Left ventricle myocardium superior (tissue), 1 donor: ENCODE measurements at regions not wholly inside any gene's neighbourhood (a gene's known extent, or its start where the extent isn't known, plus 50 kb on each side); places are given as distances from the start of the nearest gene placed in this dataset.
"Not testable (repeated sequence)": the region's sequence is repeated elsewhere in the genome, so short reads cannot be mapped to it uniquely, and the experiment has no call there.

ENCODE experiments used
- ATAC-seq: fragments of 200-7000 bp; cut with Tn5 transposase; one replicate; pipeline ENCODE4 v1.9.1; 2020; ENCODE audit warnings: mild to moderate bottlenecking, moderate library complexity
- DNase-seq: peaks from one replicate; pipeline ENCODE4 v3.0.0-alpha.2; 2020
- intact Hi-C: fragments of 100-400 bp; cut with micrococcal nuclease; formaldehyde crosslinking; loops from one replicate; pipeline ENCODE4 v1.11.0; 2022
- donor health status: DM: no; HTN: yes; CAD: no; lungs with severe emphysema.

DNA sequence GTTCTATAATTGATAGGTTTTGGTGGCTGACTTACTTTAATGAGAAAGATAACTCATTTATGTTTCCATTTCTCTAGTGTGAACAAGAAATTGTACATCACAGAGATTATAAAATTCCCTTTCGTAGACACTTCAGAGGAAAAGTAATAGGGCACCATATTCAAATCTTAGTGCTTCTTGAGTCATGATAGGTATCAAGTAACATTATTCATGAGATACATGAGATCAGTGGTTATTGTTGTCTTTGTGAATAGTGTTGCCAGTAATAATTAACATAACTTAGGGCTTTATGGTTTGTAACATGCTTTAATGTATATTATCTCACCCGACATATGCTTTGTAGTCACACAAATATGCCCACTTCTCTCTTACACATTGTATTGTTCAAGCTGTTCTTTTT, 73.7 kb upstream of the IL15 start:
- intact Hi-C loops: no loop called here
- ATAC-seq (no peak), DNase-seq (no peak)

DNA sequence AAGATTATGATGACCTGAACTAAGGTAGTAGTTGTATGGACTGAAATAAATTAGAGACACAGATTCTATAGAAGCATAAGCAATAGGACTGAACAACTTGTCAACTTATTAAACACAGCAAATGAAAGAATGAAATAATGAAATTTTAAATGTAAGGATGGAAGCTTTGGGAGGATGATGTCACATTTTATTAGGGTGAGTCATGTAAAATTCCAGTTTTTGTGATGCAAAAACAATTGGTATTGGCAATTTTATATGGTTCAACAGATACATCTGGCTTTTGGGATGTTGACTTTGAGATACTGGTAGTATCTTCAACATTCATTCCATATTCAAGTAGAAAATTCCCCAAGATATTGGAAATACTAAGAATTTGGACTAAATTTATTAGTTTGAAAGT, 72.7 kb upstream of the IL15 start:
- intact Hi-C loops: no loop called here
- ATAC-seq: no peak

DNA sequence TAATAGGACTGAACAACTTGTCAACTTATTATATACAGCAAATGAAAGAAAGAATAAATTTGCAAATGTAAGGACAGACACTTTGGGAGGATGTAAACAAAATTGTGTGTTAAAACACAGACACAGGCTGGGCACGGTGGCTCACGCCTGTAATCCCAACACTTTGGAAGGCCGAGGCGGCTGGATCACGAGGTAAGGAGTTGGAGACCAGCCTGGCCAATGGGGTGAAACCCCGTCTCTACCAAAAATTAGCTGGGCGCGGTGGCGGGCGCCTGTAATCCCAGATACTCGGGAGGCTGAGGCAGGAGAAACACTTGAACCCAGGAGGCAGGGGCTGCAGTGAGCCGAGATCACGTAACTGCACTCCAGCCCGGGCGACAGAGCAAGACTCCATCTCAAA, 71.4 kb upstream of the IL15 start:
- ATAC-seq, intact Hi-C loops, DNase-seq: not testable (repeated sequence)

More for the DNA sequence above, 72.7 kb upstream of the IL15 start:
- DNase-seq: no peak

DNA sequence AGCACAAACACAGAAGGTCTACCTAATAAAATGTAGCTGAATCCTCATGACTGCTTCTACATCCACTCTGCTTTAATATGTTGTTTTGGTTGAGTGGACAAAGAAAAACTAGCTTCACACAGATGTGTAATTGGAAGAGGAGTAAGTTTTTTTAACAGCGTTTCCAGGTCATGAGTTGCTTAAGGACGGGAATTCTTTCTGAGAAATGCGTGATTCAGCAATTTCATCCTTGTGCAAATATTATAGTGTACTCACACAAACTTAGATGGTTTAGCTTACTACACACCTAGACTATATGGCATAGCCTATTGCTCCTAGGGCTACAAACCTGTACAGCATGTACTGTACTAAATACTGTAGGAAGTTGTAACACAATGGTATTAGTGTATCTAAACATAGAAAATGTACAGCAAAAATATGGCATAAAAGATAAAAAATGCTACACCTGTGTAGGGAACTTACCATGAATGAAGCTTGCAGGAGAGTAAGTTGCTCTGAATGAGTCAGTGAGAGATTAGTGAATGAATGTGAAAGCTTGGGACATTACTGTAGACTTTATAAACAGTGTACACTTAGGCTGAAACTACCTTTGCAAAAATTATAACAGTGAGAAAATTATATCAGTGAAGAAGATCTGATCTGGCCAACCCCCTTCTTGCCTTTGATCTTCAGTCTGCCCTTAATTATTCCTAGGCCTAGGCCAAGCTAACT, 70.8 kb upstream of the IL15 start:
- intact Hi-C loops: no loop called here
- ATAC-seq (no peak), DNase-seq (no peak)

DNA sequence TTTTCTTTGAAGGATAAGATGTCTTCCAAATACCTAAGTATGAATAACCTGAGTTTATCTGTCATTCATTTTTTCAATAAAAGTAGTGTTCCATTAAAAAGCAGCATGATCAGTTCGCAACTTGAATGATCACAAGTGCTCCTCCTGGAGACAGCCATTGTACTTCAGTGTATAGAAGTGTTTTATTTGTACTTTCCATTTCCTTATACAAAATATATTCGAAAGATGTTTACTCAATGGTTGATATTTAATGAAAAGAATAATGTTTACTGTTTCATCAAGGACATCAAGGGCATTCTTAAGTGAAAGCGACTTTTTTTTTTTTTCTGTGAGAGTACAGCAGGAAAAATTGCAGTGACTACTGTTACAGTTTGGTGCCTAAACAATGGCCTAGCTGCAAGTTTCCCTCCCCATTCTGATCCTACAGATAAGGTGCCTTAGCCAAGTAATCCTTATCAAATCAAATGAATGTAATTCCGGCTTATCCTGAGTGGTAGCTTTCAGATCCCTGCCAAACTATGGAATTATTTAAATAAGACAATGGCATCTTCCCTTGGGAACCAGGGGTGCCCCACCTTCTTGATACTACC, 69.0 kb upstream of the IL15 start:
- intact Hi-C loops: no loop called here
- DNase-seq: no peak
- ATAC-seq: no peak

DNA sequence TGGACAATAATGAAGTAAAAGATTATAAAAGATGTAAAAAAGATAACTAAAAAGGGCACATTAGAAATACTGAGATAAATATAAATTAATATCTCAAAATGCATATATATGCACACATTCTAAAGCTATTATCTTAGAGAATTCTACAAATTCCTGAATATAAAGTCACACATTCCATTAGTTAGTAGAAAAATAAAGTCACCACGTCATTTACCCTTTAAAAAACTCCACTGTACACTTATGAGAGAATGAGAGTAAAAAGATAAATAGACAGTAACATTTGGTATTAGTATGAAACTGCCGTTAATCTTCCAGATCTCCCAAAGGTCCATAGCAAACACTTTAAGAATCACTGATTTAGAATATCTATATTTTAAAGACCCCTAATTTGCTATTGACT, 67.2 kb upstream of the IL15 start:
- ATAC-seq (no peak), DNase-seq (no peak)
- intact Hi-C loops: no loop called here

DNA sequence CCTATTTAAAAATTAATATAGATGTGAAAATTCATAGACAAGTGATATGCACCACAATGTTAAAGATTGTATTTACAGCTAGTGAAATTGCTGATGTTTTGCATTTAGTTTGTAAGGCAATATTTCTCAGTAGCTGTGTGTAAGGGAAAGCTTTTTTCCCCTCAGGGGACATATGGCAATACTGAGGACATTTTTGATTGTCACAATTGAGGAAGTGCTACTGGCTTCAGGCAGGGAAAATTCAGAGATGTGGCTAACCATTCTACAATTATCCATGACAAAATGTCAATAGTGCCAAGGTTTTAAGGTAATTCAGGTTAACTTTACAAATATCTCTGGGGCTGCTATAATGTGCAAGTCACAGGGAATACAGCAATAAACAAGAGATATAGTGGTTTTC, 66.1 kb upstream of the IL15 start:
- no peak for DNase-seq
- intact Hi-C loops: no loop called here
- ATAC-seq: no peak

DNA sequence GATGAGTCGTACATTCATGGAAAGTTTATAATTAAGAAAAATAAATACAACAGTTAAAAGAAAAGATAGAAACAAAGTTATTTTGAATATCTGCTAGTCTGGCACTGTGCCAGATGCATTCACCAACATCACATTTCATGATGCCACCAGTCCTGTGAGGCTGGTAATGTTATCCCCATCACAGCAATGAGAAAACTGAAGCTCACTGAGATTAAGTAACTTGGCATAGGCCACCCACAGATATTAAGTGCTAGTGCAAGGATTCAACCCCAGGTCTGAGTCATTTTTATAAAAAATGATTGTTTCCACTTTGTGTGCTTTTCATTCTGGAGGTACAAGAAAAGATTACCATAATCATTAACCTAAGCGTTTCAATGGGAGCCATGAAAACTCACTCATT, 65.0 kb upstream of the IL15 start:
- ATAC-seq (no peak), DNase-seq (no peak)
- intact Hi-C loops: no loop called here

DNA sequence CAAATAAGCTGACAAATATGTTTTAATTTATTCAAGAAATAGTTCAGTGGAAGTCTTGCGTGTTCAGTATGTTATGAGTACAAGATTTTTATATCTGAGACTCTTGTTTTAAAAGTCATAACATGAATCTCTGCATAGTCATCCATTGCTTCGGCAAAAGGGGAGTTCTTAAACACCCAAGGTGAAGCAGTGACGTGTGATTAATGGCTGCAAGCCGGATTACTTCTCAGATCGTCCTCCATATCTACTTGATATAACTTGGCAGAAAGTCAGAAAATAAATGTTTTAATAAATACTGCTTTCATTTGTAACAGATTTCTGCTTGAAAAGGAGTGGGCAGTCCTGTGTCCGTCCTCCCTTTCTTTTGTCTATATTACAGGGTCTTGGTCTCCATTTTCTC, 64.6 kb upstream of the IL15 start:
- intact Hi-C loops: no loop called here
- no peak for ATAC-seq
- DNase-seq: no peak

DNA sequence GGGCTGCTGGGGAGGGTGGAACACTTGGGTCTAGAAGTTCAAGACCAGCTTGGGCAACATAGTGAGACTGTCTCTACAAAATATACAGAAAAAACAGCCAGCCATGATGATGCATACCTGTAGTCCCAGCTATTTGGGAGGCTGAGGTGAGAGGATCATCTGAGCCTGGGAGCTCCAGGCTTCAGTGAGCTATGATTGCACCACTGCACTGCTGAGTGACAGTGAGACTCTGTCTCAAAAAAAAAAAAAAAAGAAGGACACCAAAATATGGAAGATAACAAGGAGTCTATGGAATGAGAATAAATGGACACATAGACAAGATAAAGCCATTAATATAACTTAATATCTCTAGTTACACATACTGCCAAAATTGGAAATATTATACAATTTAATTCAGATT, 62.7 kb upstream of the IL15 start:
- ATAC-seq (no peak), DNase-seq (no peak)
- intact Hi-C loops: no loop called here

DNA sequence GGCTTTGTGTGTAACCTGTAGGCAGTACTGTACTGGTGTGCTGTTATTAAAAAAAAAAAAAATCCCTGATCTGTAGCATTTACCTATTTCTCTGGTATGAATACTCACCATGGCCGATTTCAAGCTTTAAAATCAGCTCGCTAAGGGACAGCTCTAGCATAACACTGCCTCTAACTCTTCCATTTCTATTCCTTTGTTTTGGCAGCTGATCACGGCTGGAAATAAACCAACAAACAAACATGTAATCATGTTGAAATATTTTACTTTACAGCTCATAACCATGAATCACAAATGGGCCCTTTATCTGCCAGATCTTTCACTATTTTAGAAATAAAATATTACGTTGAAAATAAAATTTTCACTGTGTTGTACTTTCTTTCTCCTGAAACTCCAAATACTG, 60.5 kb upstream of the IL15 start:
- no peak for ATAC-seq
- DNase-seq: no peak
- intact Hi-C loops: no loop called here

DNA sequence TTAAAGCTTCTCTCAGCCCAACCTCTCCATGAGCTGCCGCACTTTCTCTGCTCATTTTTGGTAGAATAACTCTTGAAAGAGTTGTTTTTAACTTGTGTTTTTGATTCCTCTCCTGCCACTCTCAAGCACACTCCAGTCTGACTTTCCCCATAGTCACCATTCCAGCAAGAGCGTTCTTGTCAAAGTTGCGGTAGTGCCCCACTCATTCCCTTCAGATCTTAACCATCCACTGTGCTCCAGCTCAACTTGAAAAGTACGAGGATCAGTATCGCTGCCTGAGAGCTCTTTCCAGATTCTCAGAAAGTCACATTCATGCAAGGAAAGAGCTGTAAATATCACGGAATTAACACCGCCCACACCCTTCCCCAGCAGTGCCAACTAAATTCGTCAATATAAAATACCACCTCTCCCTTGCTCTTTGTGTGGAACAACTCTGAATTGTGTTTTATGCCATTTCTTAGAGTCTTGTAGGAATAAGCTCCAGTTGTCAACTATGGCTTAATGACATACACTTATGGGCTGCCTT, 59.7 kb upstream of the IL15 start:
- intact Hi-C loops: no loop called here
- no peak for DNase-seq

DNA sequence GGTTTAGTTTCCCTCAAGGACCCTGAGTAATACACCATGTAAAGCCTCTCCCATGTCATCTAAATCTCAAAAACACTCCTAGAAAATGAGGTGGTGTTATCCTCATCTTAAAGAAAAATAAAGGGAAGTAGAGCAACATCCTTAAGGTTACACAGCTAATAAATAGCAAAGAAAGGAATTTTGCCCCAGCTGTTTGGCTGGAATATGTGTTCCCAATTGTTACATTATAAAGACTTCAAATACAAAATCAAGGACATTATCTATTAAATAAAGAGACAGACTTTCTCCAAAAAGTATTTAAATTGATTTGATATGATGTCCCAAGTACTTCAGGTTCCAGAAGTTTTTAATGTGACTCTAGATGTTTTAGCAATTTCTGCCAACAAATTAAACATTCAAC, 57.9 kb upstream of the IL15 start:
- no peak for ATAC-seq
- intact Hi-C loops: no loop called here
- no peak for DNase-seq

More for the DNA sequence above, 59.7 kb upstream of the IL15 start:
- no peak for ATAC-seq

DNA sequence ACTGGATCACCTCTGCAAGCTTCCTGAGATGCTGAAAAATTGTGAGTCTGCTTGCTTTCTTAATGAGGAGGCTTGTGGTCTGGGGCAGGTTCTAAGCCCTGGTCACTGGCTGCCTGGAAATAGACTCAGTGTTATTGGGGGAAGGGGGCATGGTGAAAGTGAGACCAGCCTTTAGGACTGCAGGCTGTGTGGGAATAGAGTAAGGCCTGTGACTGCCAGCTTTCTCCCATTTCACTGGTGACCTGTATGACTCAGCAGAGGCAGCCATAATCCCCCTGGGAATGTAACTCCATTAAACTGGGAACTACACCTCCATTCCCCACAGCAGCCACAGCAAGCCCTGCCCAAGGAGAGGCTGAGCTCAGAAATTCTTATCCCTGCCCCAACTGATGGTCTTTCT, 55.9 kb upstream of the IL15 start:
- DNase-seq (no peak), ATAC-seq (no peak)
- intact Hi-C loops: no loop called here
